Ishikawa (cell line): ENCODE measurements at regions not wholly inside any gene's neighbourhood (a gene's known extent, or its start where the extent isn't known, plus 50 kb on each side); places are given as distances from the start of the nearest gene placed in this dataset.

Source experiments
- CEBPB ChIP-seq: IDR thresholded peaks from 2 replicates; pipeline ENCODE4 v1.6.1; 2012
- CREB1 ChIP-seq: IDR thresholded peaks from 2 replicates; pipeline ENCODE4 v1.6.1; 2012; ENCODE audit warnings: low read depth
- EGR1 ChIP-seq: IDR thresholded peaks from 2 replicates; pipeline ENCODE4 v1.6.1; 2012
- EP300 ChIP-seq: IDR thresholded peaks from 2 replicates; pipeline ENCODE4 v1.6.1; 2012; ENCODE audit warnings: borderline replicate concordance
- FOXM1 ChIP-seq: IDR thresholded peaks from 2 replicates; pipeline ENCODE4 v1.6.1; 2012; ENCODE audit warnings: low read depth, borderline replicate concordance
- NFIC ChIP-seq: IDR thresholded peaks from 2 replicates; pipeline ENCODE4 v1.6.1; 2012
- RAD21 ChIP-seq: IDR thresholded peaks from 2 replicates; pipeline ENCODE4 v1.6.1; 2012; ENCODE audit warnings: low read depth
- TAF1 ChIP-seq: IDR thresholded peaks from 2 replicates; pipeline ENCODE4 v1.6.1; 2012; ENCODE audit warnings: low read depth, mild to moderate bottlenecking
- TCF12 ChIP-seq: IDR thresholded peaks from 2 replicates; pipeline ENCODE4 v1.6.1; 2012; ENCODE audit warnings: low read depth
- TEAD4 ChIP-seq: IDR thresholded peaks from 2 replicates; pipeline ENCODE4 v1.6.1; 2012
- YY1 ChIP-seq: IDR thresholded peaks from 2 replicates; pipeline ENCODE4 v1.6.1; 2012; ENCODE audit warnings: low read depth
- ZBTB7A ChIP-seq: IDR thresholded peaks from 2 replicates; pipeline ENCODE4 v1.6.1; 2012; ENCODE audit warnings: low read depth
- TF ChIP-seq, protein P1 (sequence below): IDR thresholded peaks from 2 replicates; pipeline ENCODE4 v1.6.1; 2012; ENCODE audit warnings: low read depth, mild to moderate bottlenecking
- TF ChIP-seq, protein P2 (sequence below): IDR thresholded peaks from 2 replicates; pipeline ENCODE4 v1.6.1; 2012
- TF ChIP-seq, protein P3 (sequence below): IDR thresholded peaks from 2 replicates; pipeline ENCODE4 v1.6.1; 2012

DNA sequence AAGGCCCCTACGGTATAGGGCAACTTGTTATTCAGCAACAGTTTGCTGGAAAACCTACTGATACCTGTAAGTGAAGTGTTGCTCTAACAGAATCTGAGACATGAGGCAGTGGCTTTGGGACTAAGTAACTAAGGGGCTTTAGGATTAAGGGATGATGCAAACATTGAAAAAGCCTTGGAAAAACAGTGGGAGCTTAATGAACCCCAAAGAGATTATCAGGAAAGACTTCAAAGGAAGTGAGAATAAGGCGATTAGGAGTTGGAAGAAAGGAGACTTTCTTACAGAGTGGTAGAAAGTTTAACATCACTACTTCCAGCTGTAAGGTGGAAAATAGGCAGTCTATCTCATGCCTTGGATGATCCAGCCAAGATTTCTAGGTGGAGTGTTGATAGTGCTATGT lies 158.2 kb upstream of the TRIB2 start:
- TF ChIP-seq RAD21 (no peak), NFIC (no peak), TCF12 (no peak), FOXM1 (no peak), CREB1 (no peak), ZBTB7A (no peak)
- TF ChIP-seq, protein P1, sequence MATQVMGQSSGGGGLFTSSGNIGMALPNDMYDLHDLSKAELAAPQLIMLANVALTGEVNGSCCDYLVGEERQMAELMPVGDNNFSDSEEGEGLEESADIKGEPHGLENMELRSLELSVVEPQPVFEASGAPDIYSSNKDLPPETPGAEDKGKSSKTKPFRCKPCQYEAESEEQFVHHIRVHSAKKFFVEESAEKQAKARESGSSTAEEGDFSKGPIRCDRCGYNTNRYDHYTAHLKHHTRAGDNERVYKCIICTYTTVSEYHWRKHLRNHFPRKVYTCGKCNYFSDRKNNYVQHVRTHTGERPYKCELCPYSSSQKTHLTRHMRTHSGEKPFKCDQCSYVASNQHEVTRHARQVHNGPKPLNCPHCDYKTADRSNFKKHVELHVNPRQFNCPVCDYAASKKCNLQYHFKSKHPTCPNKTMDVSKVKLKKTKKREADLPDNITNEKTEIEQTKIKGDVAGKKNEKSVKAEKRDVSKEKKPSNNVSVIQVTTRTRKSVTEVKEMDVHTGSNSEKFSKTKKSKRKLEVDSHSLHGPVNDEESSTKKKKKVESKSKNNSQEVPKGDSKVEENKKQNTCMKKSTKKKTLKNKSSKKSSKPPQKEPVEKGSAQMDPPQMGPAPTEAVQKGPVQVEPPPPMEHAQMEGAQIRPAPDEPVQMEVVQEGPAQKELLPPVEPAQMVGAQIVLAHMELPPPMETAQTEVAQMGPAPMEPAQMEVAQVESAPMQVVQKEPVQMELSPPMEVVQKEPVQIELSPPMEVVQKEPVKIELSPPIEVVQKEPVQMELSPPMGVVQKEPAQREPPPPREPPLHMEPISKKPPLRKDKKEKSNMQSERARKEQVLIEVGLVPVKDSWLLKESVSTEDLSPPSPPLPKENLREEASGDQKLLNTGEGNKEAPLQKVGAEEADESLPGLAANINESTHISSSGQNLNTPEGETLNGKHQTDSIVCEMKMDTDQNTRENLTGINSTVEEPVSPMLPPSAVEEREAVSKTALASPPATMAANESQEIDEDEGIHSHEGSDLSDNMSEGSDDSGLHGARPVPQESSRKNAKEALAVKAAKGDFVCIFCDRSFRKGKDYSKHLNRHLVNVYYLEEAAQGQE = no peak

DNA sequence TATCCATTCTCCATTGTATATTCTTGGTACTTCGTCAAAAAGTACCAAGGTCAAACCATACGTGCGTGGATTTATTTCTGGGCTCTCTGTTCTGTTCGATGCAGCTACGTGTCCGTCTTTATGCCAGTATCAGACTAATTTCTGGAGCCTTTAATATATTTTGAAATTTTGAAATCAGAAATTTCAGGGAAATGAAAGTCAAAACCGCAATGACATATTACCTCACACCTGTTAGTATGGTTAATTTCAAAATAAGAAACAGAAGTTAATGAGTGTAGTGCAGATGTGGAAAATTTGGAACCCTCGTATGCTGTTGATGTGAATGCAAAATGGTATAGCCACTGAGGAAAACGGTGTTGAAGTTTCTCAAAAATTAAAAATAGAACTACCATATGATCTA lies 156.1 kb upstream of the TRIB2 start:
- TF ChIP-seq CREB1 = no peak
- TF ChIP-seq FOXM1 = no peak
- TF ChIP-seq NFIC = no peak
- TF ChIP-seq TCF12 = no peak
- no peak for TF ChIP-seq EP300
- TF ChIP-seq CEBPB = no peak
- TF ChIP-seq, protein P1 = no peak

DNA sequence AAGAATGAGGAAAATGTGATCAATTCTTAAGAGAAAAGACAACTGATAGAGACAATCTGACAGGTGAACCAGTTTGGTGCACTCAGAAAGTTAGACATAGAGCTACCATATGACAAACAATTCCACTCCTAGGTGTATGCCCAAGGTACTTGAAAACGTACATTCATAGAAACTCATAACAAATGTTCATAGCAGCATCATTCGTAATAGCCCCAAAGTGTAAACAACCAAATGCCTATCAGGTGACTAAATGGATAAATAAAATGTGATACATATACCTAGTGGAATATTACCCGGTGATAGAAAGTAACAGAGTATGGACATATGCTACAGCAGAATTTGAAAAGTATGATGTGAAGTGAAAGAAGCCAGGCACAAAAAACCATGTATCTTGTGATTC lies 149.3 kb upstream of the TRIB2 start:
- TF ChIP-seq TCF12 = no peak
- TF ChIP-seq CEBPB = no peak
- TF ChIP-seq, protein P2, sequence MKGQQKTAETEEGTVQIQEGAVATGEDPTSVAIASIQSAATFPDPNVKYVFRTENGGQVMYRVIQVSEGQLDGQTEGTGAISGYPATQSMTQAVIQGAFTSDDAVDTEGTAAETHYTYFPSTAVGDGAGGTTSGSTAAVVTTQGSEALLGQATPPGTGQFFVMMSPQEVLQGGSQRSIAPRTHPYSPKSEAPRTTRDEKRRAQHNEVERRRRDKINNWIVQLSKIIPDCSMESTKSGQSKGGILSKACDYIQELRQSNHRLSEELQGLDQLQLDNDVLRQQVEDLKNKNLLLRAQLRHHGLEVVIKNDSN = no peak
- no peak for TF ChIP-seq RAD21
- no peak for TF ChIP-seq TEAD4
- TF ChIP-seq EGR1 = no peak
- TF ChIP-seq EP300 = no peak
- TF ChIP-seq, protein P1 = no peak
- TF ChIP-seq FOXM1 = no peak

DNA sequence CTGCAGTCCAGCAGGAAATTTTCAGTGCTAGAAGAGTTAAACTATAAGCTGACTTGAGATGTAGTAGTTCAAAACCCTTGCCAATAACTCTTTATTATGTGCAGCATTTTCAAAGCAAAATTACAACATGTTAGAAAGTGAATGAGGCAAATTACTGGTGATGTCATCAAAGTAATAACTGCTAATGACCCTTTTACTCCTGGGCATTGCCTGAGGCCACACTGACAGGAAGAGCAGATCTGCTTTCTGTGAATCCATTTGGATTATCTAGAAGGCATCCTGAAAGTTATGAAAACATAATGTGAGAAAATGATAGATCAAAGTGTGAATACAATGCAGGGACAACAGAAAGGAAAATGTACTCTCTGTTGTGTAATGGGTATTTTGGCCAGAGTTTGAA lies 139.6 kb upstream of the TRIB2 start:
- TF ChIP-seq TCF12 (no peak), TAF1 (no peak), CEBPB (no peak), RAD21 (no peak), CREB1 (no peak), EP300 (no peak), EGR1 (no peak), TEAD4 (no peak), ZBTB7A (no peak), YY1 (no peak), NFIC (no peak), FOXM1 (no peak)
- TF ChIP-seq, protein P1 = no peak
- TF ChIP-seq, protein P3, sequence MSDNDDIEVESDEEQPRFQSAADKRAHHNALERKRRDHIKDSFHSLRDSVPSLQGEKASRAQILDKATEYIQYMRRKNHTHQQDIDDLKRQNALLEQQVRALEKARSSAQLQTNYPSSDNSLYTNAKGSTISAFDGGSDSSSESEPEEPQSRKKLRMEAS = no peak
- TF ChIP-seq, protein P2 = no peak
